Motor neuron (in vitro differentiated cells): ENCODE measurements at regions not wholly inside any gene's neighbourhood (a gene's known extent, or its start where the extent isn't known, plus 50 kb on each side); places are given as distances from the start of the nearest gene placed in this dataset.
"Not testable (repeated sequence)": the region's sequence is repeated elsewhere in the genome, so short reads cannot be mapped to it uniquely, and the experiment has no call there.

ENCODE experiments used
- ATAC-seq, 8 experiments: fragments of 200-7000 bp; cut with Tn5 transposase; replicated peaks in 6 of 8; 2 replicates each; pipeline ENCODE4 v1.8.0; 2021; ENCODE audit warnings: mild to moderate bottlenecking in 8 of 8, moderate library complexity in 8 of 8
- H3K27ac ChIP-seq, 2 donors: fragments of 250-450 bp; sonication (Bioruptor Pico); 2 replicates each; pipeline ENCODE4 v1.9.0; 2021; ENCODE audit warnings: antibody characterized with exemption in 2 of 2, mild to moderate bottlenecking in 2 of 2, moderate library complexity in 1 of 2
- H3K4me1 ChIP-seq, 2 donors: fragments of 250-450 bp; sonication (Bioruptor Pico); replicated peaks in 1 of 2; 2 replicates each; pipeline ENCODE4 v1.6.1; 2021; ENCODE audit warnings: antibody characterized with exemption in 2 of 2, mild to moderate bottlenecking in 2 of 2, moderate library complexity in 1 of 2
- H3K4me3 ChIP-seq, 5 donors: fragments of 250-450 bp; sonication (Bioruptor Pico); 2 replicates each; pipeline ENCODE4 v1.9.0; 2021; ENCODE audit warnings: antibody characterized with exemption in 5 of 5, mild to moderate bottlenecking in 5 of 5, moderate library complexity in 4 of 5
- WGBS, 10 experiments: fragments of 450-650 bp; shearing (Covaris generic); methylation state at CpG; one replicate each; pipeline ENCODE4 v1.0.0; 2022; 5-methylcytosine and 5-hydroxymethylcytosine counted together
- in situ Hi-C, 9 experiments: fragments of 400-800 bp; cut with MboI; loops; one replicate each; pipeline ENCODE4 v1.15.0; 2021; ENCODE audit warnings: low sequenced_read_pairs in 9 of 9, low pct_unique_long_range_greater_than_20kb in 2 of 9; ENCODE audit not compliant: unreplicated experiment in 9 of 9

- in situ Hi-C loops = no loop called here
- no peak overlapping the region for H3K4me3 ChIP-seq
- 21 to 100% (median 63%) methylated on average over 1 to 4 of the region's 4 CpGs for WGBS, 10 experiments
- no peak for ATAC-seq
- no peaks in the 10 kb centered on the region for H3K4me1 ChIP-seq
- no peak overlapping the region for H3K27ac ChIP-seq
Observed at GRCh38 chr10:20396701-20397100, 500.4 kb downstream of the NEBL start.

- WGBS, 10 experiments = 26 to 93% (median 82%) methylated on average over 3 to 4 of the region's 4 CpGs
- in situ Hi-C loops = no loop called here
- no peaks in the 10 kb centered on the region for H3K4me1 ChIP-seq
- H3K27ac ChIP-seq = no peak overlapping the region
- no peak overlapping the region for H3K4me3 ChIP-seq
- no peak for ATAC-seq
Observed at GRCh38 chr10:20396205-20396604, 500.9 kb downstream of the NEBL start.

GRCh38 chr10:20391629-20392028 lies 505.5 kb downstream of the NEBL start:
- H3K4me1 ChIP-seq = no peaks in the 10 kb centered on the region
- no peak overlapping the region for H3K27ac ChIP-seq
- H3K4me3 ChIP-seq = no peak overlapping the region
- in situ Hi-C loops = no loop called here
- ATAC-seq = no peak
- WGBS, 10 experiments = 13 to 97% (median 88%) methylated on average over 2 to 3 of the region's 3 CpGs

- in situ Hi-C loops = no loop called here
- Histone ChIP-seq H3K4me3 (no peak overlapping the region), H3K27ac (no peak overlapping the region), H3K4me1 (no peaks in the 10 kb centered on the region)
- ATAC-seq = no peak
- WGBS, 10 experiments = 0 to 100% (median 77%) methylated on average over 1 to 3 of the region's 3 CpGs; no CpG with 5 or more reads in 1 of the 10 experiments
Observed at GRCh38 chr10:20381761-20382160, 515.4 kb downstream of the NEBL start.

GRCh38 chr10:20380401-20380800 lies 516.7 kb downstream of the NEBL start:
- H3K4me3 ChIP-seq = no peak overlapping the region
- H3K27ac ChIP-seq = no peak overlapping the region
- in situ Hi-C loops = no loop called here
- ATAC-seq = peak in 1 of 8 experiments; percentile 20
- no peaks in the 10 kb centered on the region for H3K4me1 ChIP-seq

- Histone ChIP-seq H3K4me1 (no peaks in the 10 kb centered on the region), H3K4me3 (no peak overlapping the region), H3K27ac (no peak overlapping the region)
- ATAC-seq = no peak
- in situ Hi-C loops = no loop called here
Observed at GRCh38 chr10:20372748-20373147, 524.4 kb downstream of the NEBL start.

- H3K27ac ChIP-seq, H3K4me3 ChIP-seq, H3K4me1 ChIP-seq, ATAC-seq, in situ Hi-C loops: not testable (repeated sequence)
- 50 to 94% (median 88%) methylated on average over 2 to 5 of the region's 7 CpGs; no CpG with 5 or more reads in 1 of the 10 experiments for WGBS, 10 experiments
Observed at GRCh38 chr10:20370977-20371533, 526.1 kb downstream of the NEBL start.

GRCh38 chr10:20369863-20370736 lies 527.0 kb downstream of the NEBL start:
- no peak overlapping the region for H3K27ac ChIP-seq
- no peak for ATAC-seq
- WGBS, 10 experiments = 50 to 100% (median 92%) methylated on average over 1 to 5 of the region's 9 CpGs; no CpG with 5 or more reads in 4 of the 10 experiments
- H3K4me1 ChIP-seq = no peaks in the 10 kb centered on the region
- no peak overlapping the region for H3K4me3 ChIP-seq
- in situ Hi-C loops = no loop called here

GRCh38 chr10:20363684-20364083 lies 533.4 kb downstream of the NEBL start:
- peaks cover 0 to 4% of the 10 kb centered on the region in 2 donors for H3K4me1 ChIP-seq
- in situ Hi-C loops = no loop called here
- H3K4me3 ChIP-seq = no peak overlapping the region
- peak in 5 of 8 experiments; percentile 43 to 87 (median 46) for ATAC-seq
- H3K27ac ChIP-seq = no peak overlapping the region

GRCh38 chr10:20355915-20356314 lies 539.7 kb downstream of the PLXDC2 start:
- Histone ChIP-seq H3K4me3 (no peak overlapping the region), H3K4me1 (no peaks in the 10 kb centered on the region), H3K27ac (no peak overlapping the region)
- WGBS, 10 experiments = 13 to 82% (median 48%) methylated on average over 1 to 4 of the region's 4 CpGs; no CpG with 5 or more reads in 1 of the 10 experiments
- no peak for ATAC-seq
- in situ Hi-C loops = no loop called here

GRCh38 chr10:20355011-20355410 lies 538.8 kb downstream of the PLXDC2 start:
- no peak for ATAC-seq
- no peak overlapping the region for H3K27ac ChIP-seq
- H3K4me3 ChIP-seq = no peak overlapping the region
- in situ Hi-C loops = no loop called here
- no peaks in the 10 kb centered on the region for H3K4me1 ChIP-seq
- WGBS, 10 experiments = 10 to 100% (median 77%) methylated on average over 1 to 3 of the region's 3 CpGs

GRCh38 chr10:20354166-20354565 lies 537.9 kb downstream of the PLXDC2 start:
- H3K4me3 ChIP-seq = no peak overlapping the region
- no peak for ATAC-seq
- WGBS, 10 experiments = 0 to 100% (median 67%) methylated on average over 1 of the region's 1 CpG; no CpG with 5 or more reads in 1 of the 10 experiments
- H3K27ac ChIP-seq = no peak overlapping the region
- in situ Hi-C loops = no loop called here
- H3K4me1 ChIP-seq = no peaks in the 10 kb centered on the region

- no peak overlapping the region for H3K4me3 ChIP-seq
- H3K4me1 ChIP-seq = no peaks in the 10 kb centered on the region
- no peak for ATAC-seq
- in situ Hi-C loops = no loop called here
- 50 to 100% (median 83%) methylated on average over 1 to 2 of the region's 2 CpGs; no CpG with 5 or more reads in 3 of the 10 experiments for WGBS, 10 experiments
- H3K27ac ChIP-seq = no peak overlapping the region
Observed at GRCh38 chr10:20350509-20350908, 534.3 kb downstream of the PLXDC2 start.

- Histone ChIP-seq H3K4me1 (no peaks in the 10 kb centered on the region), H3K4me3 (no peak overlapping the region), H3K27ac (no peak overlapping the region)
- in situ Hi-C loops = no loop called here
- WGBS, 10 experiments = 0 to 96% (median 59%) methylated on average over 2 to 3 of the region's 3 CpGs; no CpG with 5 or more reads in 2 of the 10 experiments
- no peak for ATAC-seq
Observed at GRCh38 chr10:20343036-20343435, 526.8 kb downstream of the PLXDC2 start.
